Lower leg skin (tissue), 4 donors: ENCODE measurements at regions not wholly inside any gene's neighbourhood (a gene's known extent, or its start where the extent isn't known, plus 50 kb on each side); places are given as distances from the start of the nearest gene placed in this dataset.
"Not testable (repeated sequence)": the region's sequence is repeated elsewhere in the genome, so short reads cannot be mapped to it uniquely, and the experiment has no call there.

Experiments used
- DNase-seq, 2 donors: peaks; one replicate each; pipeline ENCODE4 v3.0.0-alpha.2; 2019; ENCODE audit warnings: low spot score in 2 of 2
- H3K4me3 ChIP-seq: fragments of 200-600 bp; sonication (generic); 2 replicates; pipeline ENCODE4 v1.5.1; 2017; ENCODE audit warnings: mild to moderate bottlenecking, low read depth; ENCODE audit not compliant: poor library complexity, severe bottlenecking
- CTCF ChIP-seq, 3 donors: fragments of 450-650 bp; IDR thresholded peaks; one replicate each; pipeline ENCODE4 v1.5.1; 2016; ENCODE audit warnings: antibody characterized with exemption in 3 of 3, mild to moderate bottlenecking in 3 of 3, moderate library complexity in 2 of 3
- POLR2A ChIP-seq, 2 donors: fragments of 450-650 bp; IDR thresholded peaks; one replicate each; pipeline ENCODE4 v1.6.1; 2016 to 2017; ENCODE audit warnings: antibody characterized with exemption in 2 of 2, mild to moderate bottlenecking in 1 of 2, moderate library complexity in 1 of 2
- WGBS, 2 donors: methylation state at CpG; one replicate each; pipeline ENCODE4 v1.1.5; 2018; 5-methylcytosine and 5-hydroxymethylcytosine counted together
- intact Hi-C: fragments of 100-400 bp; cut with DNase I; formaldehyde crosslinking; loops from one replicate; pipeline ENCODE4 v1.15.0; 2023; ENCODE audit warnings: low total_unique reads

DNA sequence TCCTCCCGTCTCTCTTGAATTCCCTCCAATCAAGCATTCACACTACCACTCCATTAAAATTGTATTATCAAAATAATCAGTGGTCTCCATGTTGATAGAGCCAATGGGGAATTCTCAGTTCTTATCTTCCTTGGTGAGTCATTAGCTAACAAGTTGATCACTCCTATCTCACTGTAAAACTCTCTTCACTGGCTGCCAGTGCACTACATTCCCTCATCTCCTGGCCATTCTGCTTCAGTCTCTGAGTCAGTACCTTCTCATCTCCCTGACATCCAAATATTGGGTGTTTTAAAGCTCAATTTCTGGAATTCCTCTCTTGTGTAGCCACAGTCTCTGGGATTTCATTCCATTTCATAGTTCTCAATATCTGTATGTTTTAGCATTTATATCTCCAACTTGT, 175.2 kb downstream of the ALDH1A2 start:
- TF ChIP-seq CTCF (IDR thresholded peaks at IDR 0.05), result no peak
- intact Hi-C loops, result no loop called here
- 67 to 96% methylated on average over 1 of the region's 1 CpG for WGBS, 2 donors
- no peak for DNase-seq
- H3K4me3 ChIP-seq, result no peak overlapping the region

DNA sequence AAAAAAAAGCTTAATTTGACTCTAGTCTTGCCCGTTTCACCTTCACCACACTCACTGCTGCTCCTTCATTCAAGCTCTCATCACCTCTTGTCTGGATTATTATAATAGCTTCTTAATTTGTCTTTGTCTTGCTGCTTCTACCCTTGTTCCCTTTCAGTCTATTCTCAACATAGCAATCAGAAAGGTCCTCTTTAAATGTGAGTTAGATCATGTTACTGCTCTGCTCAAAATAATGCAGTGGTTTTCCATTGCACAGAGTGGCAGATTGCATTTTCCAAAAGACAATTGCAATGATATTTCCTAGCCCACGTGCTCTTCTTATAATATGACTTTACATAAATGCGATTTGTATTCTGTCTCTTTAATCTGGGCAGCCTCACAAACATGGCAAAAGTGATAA, 174.6 kb downstream of the ALDH1A2 start:
- no peak for TF ChIP-seq POLR2A (IDR thresholded peaks at IDR 0.05)
- no peak for TF ChIP-seq CTCF (IDR thresholded peaks at IDR 0.05)
- DNase-seq, result no peak
- intact Hi-C loops, result no loop called here
- H3K4me3 ChIP-seq, result no peak overlapping the region
- WGBS, 2 donors, result 77 to 88% methylated on average over 3 of the region's 3 CpGs

DNA sequence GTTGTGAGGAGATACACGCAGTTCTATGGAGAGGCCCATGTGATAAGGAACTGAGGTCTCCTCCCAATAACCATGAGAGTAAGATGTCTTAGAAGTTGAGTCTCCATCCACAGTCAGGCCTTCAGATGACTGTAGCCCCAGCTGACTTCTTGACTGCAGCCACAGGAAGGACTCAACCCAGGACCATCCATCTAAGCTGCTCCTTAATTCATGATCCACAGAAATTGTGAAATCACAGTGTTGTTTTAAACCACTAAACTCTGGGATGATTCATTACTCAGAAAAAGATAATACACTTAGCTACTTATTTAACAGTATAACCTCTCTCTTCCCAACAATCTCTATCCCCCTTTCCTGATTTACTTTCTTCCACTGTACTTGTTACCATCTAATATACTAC, 173.3 kb downstream of the ALDH1A2 start:
- no peak overlapping the region for H3K4me3 ChIP-seq
- TF ChIP-seq CTCF (IDR thresholded peaks at IDR 0.05) (no peak), POLR2A (IDR thresholded peaks at IDR 0.05) (no peak)
- intact Hi-C loops, result no loop called here
- DNase-seq, result no peak
- whole genome bisulfite sequencing, 2 donors, result 91 to 100% methylated on average over 1 of the region's 1 CpG

- intact Hi-C loops, result no loop called here
- DNase-seq, result no peak
- TF ChIP-seq POLR2A (IDR thresholded peaks at IDR 0.05) (no peak), CTCF (IDR thresholded peaks at IDR 0.05) (no peak)
- WGBS, 2 donors, result 72 to 80% methylated on average over 5 of the region's 5 CpGs
- no peak overlapping the region for H3K4me3 ChIP-seq
Observed at GRCh38 chr15:57893040-57893439, 172.5 kb downstream of the ALDH1A2 start.

- no peak for TF ChIP-seq CTCF (IDR thresholded peaks at IDR 0.05)
- TF ChIP-seq POLR2A (IDR thresholded peaks at IDR 0.05), result no peak
- intact Hi-C loops, result no loop called here
- DNase-seq, result no peak
- WGBS, 2 donors, result 75 to 79% methylated on average over 1 of the region's 1 CpG
- H3K4me3 ChIP-seq, result no peak overlapping the region
Observed at GRCh38 chr15:57895291-57895690, 170.2 kb downstream of the ALDH1A2 start.

DNA sequence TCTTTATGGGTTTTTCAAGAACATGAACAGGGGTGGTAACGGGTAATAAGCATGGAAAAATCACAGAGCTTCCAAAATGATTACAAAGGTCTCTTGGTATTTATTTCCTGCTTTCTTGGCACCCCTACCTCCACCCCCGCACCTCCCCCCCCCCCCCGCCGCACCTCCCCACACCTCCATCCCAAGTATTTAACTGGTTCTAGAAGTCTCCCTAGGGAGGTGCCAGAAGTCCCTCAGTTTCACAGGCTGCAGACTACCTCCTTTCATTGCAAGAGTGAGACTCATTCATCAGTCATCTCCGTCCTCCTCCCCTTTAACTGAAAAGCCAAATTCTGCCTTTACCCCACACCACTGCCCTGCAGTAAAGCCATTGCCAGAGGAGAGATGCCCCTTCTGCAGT, 169.4 kb downstream of the ALDH1A2 start:
- intact Hi-C loops, result no loop called here
- 74 to 80% methylated on average over 5 of the region's 5 CpGs for WGBS, 2 donors

DNA sequence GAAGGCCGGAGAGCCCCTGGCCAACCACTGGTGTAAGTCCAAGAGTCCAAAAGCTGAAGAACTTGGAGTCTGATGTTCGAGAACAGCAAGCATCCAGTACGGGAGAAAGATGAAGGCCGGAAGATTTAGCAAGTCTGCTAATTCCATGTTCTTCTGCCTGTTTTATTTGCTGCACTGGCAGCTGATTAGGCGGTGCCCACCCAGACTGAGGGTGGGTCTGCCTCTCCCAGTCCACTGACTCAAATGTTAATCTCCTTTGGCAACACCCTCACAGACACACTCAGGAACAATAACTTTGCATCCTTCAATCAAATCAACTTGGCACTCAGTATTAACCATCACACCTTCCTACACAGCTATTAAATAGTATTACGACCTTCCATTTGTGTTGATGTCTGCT, 168.6 kb downstream of the ALDH1A2 start:
- intact Hi-C loops, result not testable (repeated sequence)
- WGBS, 2 donors, result 93 to 96% methylated on average over 6 of the region's 6 CpGs

More for the DNA sequence above, 169.4 kb downstream of the ALDH1A2 start:
- no peak for DNase-seq
- TF ChIP-seq POLR2A (IDR thresholded peaks at IDR 0.05) (no peak), CTCF (IDR thresholded peaks at IDR 0.05) (no peak)
- no peak overlapping the region for H3K4me3 ChIP-seq

More for the DNA sequence above, 168.6 kb downstream of the ALDH1A2 start:
- not testable (repeated sequence) for DNase-seq, H3K4me3 ChIP-seq
